GM21515 (cell line): ENCODE measurements at regions not wholly inside any gene's neighbourhood (a gene's known extent, or its start where the extent isn't known, plus 50 kb on each side); places are given as distances from the start of the nearest gene placed in this dataset.
A peak's percentile ranks its signal among the peaks of the same experiment; 100 is the strongest.

ENCODE experiments used
- ATAC-seq: cut with Tn5 transposase; IDR thresholded peaks from one replicate; pipeline ENCODE4 v1.9.1; 2021; ENCODE audit not compliant: unreplicated experiment

GRCh38 chr5:61263072-61263471, 69.0 kb upstream of the ZSWIM6 start:
- no peak for ATAC-seq

- ATAC-seq = no peak
Observed at GRCh38 chr5:61263561-61264272, 68.3 kb upstream of the ZSWIM6 start.

GRCh38 chr5:61264273-61264661, 67.8 kb upstream of the ZSWIM6 start:
- ATAC-seq = no peak

GRCh38 chr5:61267116-61267515, 64.9 kb upstream of the ZSWIM6 start:
- no peak for ATAC-seq

- no peak for ATAC-seq
Observed at GRCh38 chr5:61268871-61269270, 63.2 kb upstream of the ZSWIM6 start.

- ATAC-seq = no peak
Observed at GRCh38 chr5:61270510-61271165, 61.4 kb upstream of the ZSWIM6 start.

- ATAC-seq = no peak
Observed at GRCh38 chr5:61272688-61273087, 59.4 kb upstream of the ZSWIM6 start.

- ATAC-seq = no peak
Observed at GRCh38 chr5:61273279-61273975, 58.6 kb upstream of the ZSWIM6 start.

- ATAC-seq = no peak
Observed at GRCh38 chr5:61274511-61274911, 57.5 kb upstream of the ZSWIM6 start.

GRCh38 chr5:61275841-61276240, 56.2 kb upstream of the ZSWIM6 start:
- ATAC-seq = no peak

- ATAC-seq = peak; percentile 40
Observed at GRCh38 chr5:61277190-61277589, 54.9 kb upstream of the ZSWIM6 start.

- no peak for ATAC-seq
Observed at GRCh38 chr5:61277781-61278180, 54.3 kb upstream of the ZSWIM6 start.

- ATAC-seq = no peak
Observed at GRCh38 chr5:61279725-61280124, 52.3 kb upstream of the ZSWIM6 start.

- no peak for ATAC-seq
Observed at GRCh38 chr5:61280205-61280604, 51.9 kb upstream of the ZSWIM6 start.

GRCh38 chr5:61280761-61281427, 51.2 kb upstream of the ZSWIM6 start:
- ATAC-seq = no peak

- ATAC-seq = no peak
Observed at GRCh38 chr5:61281686-61282085, 50.4 kb upstream of the ZSWIM6 start.
